Endodermal cell (in vitro differentiated cells): ENCODE measurements at regions not wholly inside any gene's neighbourhood (a gene's known extent, or its start where the extent isn't known, plus 50 kb on each side); places are given as distances from the start of the nearest gene placed in this dataset.
"Not testable (repeated sequence)": the region's sequence is repeated elsewhere in the genome, so short reads cannot be mapped to it uniquely, and the experiment has no call there.

Experiments used
- DNase-seq: peaks from one replicate; pipeline ENCODE4 v3.0.0-alpha.2; 2017
- H3K27ac ChIP-seq: 2 replicates; pipeline ENCODE4 v1.5.1; 2013; ENCODE audit warnings: mild to moderate bottlenecking, low read depth, low read length, moderate library complexity
- H3K27me3 ChIP-seq: 2 replicates; pipeline ENCODE4 v1.6.1; 2013; ENCODE audit warnings: mild to moderate bottlenecking, low read length, moderate library complexity; ENCODE audit not compliant: insufficient read depth, control insufficient read depth, poor library complexity, severe bottlenecking
- H3K36me3 ChIP-seq: 2 replicates; pipeline ENCODE4 v1.7.0; 2013; ENCODE audit warnings: mild to moderate bottlenecking, low read length, moderate library complexity; ENCODE audit not compliant: control insufficient read depth, insufficient read depth
- H3K4me1 ChIP-seq: one replicate; pipeline ENCODE4 v1.7.0; 2013; ENCODE audit warnings: low read length; ENCODE audit not compliant: control insufficient read depth, insufficient read depth
- H3K4me3 ChIP-seq: 2 replicates; pipeline ENCODE4 v1.5.1; 2013; ENCODE audit warnings: mild to moderate bottlenecking, low read length, moderate library complexity
- H3K9ac ChIP-seq: 2 replicates; pipeline ENCODE4 v1.6.1; 2013; ENCODE audit warnings: mild to moderate bottlenecking, low read length, moderate library complexity; ENCODE audit not compliant: poor library complexity, severe bottlenecking; ENCODE audit errors: extremely low read depth
- H3K9me3 ChIP-seq: 2 replicates; pipeline ENCODE4 v1.6.1; 2013; ENCODE audit warnings: mild to moderate bottlenecking, low read length, moderate library complexity; ENCODE audit not compliant: control insufficient read depth
- H3K27ac Mint-ChIP-seq: 2 replicates; pipeline ENCODE4 v1.8.0; 2020; ENCODE audit warnings: mixed read lengths
- H3K27me3 Mint-ChIP-seq: 2 replicates; pipeline ENCODE4 v1.8.0; 2021; ENCODE audit warnings: mild to moderate bottlenecking, mixed read lengths; ENCODE audit not compliant: insufficient read depth
- H3K36me3 Mint-ChIP-seq: 2 replicates; pipeline ENCODE4 v1.8.0; 2020; ENCODE audit warnings: low read depth, mixed read lengths
- H3K4me1 Mint-ChIP-seq: 2 replicates; pipeline ENCODE4 v1.8.0; 2020; ENCODE audit warnings: mixed read lengths
- H3K4me3 Mint-ChIP-seq: 2 replicates; pipeline ENCODE4 v1.8.0; 2020; ENCODE audit warnings: mild to moderate bottlenecking, moderate library complexity, mixed read lengths
- H3K9me3 Mint-ChIP-seq: 2 replicates; pipeline ENCODE4 v1.8.0; 2020; ENCODE audit warnings: mild to moderate bottlenecking, mixed read lengths
- WGBS, 2 experiments: methylation state at CpG; one replicate each; pipeline versions ENCODE4 v1.1.5 to v1.1.7; 2013; ENCODE audit warnings: missing lambda C conversion rate in 2 of 2, mixed read lengths in 1 of 2; ENCODE audit not compliant: insufficient coverage in 1 of 2, insufficient read length in 1 of 2; 5-methylcytosine and 5-hydroxymethylcytosine counted together
- TF ChIP-seq, protein P1 (sequence below): fragments of 200-600 bp; sonication (generic); conservative IDR thresholded peaks from 2 replicates; pipeline ENCODE4 v1.5.0; 2021; ENCODE audit warnings: antibody characterized with exemption, mild to moderate bottlenecking

GRCh38 chr9:42396318-42396717 is 212.9 kb downstream of the SPATA31A6 start:
- no peaks in the 10 kb centered on the region for H3K27me3 Mint-ChIP-seq
- Histone ChIP-seq H3K4me3 (no peak overlapping the region), H3K27me3 (no peaks in the 10 kb centered on the region), H3K9me3 (no peaks in the 10 kb centered on the region), H3K36me3 (no peaks in the 10 kb centered on the region), H3K9ac (no peak overlapping the region), H3K27ac (no peak overlapping the region), H3K4me1 (no peaks in the 10 kb centered on the region)
- TF ChIP-seq, protein P1, sequence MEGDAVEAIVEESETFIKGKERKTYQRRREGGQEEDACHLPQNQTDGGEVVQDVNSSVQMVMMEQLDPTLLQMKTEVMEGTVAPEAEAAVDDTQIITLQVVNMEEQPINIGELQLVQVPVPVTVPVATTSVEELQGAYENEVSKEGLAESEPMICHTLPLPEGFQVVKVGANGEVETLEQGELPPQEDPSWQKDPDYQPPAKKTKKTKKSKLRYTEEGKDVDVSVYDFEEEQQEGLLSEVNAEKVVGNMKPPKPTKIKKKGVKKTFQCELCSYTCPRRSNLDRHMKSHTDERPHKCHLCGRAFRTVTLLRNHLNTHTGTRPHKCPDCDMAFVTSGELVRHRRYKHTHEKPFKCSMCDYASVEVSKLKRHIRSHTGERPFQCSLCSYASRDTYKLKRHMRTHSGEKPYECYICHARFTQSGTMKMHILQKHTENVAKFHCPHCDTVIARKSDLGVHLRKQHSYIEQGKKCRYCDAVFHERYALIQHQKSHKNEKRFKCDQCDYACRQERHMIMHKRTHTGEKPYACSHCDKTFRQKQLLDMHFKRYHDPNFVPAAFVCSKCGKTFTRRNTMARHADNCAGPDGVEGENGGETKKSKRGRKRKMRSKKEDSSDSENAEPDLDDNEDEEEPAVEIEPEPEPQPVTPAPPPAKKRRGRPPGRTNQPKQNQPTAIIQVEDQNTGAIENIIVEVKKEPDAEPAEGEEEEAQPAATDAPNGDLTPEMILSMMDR = no peak
- 88 to 93% methylated on average over 2 of the region's 2 CpGs for WGBS, 2 experiments
- no peak overlapping the region for H3K4me3 Mint-ChIP-seq
- peaks cover 2% of the 10 kb centered on the region for H3K4me1 Mint-ChIP-seq
- H3K36me3 Mint-ChIP-seq = no peaks in the 10 kb centered on the region
- DNase-seq = no peak
- H3K9me3 Mint-ChIP-seq = no peaks in the 10 kb centered on the region
- no peak overlapping the region for H3K27ac Mint-ChIP-seq

DNA sequence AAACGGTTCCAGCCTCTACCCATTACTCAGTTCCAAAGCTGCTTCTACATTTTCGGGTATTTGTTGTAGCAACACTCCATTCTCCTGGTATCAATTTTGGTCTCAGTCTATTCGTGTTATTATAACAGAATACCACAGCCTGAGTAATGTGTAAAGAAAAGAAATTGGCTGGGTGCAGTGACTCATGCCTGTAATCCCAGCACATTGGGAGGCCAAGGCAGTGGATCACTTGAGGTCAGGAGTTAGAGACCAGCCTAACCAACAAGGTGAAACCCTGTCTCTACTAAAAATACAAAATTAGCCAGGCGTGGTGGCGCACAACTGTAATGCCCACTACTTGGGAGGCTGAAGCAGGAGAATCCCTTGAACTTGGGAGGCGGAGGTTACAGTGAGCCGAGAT is 213.9 kb downstream of the SPATA31A6 start:
- WGBS, 2 experiments = 87 to 95% methylated on average over 3 to 6 of the region's 7 CpGs
- not testable (repeated sequence) for DNase-seq, H3K9ac ChIP-seq, H3K36me3 ChIP-seq, H3K27ac Mint-ChIP-seq, H3K4me3 Mint-ChIP-seq, H3K36me3 Mint-ChIP-seq, H3K4me3 ChIP-seq, H3K4me1 ChIP-seq, H3K27me3 Mint-ChIP-seq, H3K9me3 Mint-ChIP-seq, H3K27ac ChIP-seq, H3K4me1 Mint-ChIP-seq, H3K9me3 ChIP-seq, H3K27me3 ChIP-seq

DNA sequence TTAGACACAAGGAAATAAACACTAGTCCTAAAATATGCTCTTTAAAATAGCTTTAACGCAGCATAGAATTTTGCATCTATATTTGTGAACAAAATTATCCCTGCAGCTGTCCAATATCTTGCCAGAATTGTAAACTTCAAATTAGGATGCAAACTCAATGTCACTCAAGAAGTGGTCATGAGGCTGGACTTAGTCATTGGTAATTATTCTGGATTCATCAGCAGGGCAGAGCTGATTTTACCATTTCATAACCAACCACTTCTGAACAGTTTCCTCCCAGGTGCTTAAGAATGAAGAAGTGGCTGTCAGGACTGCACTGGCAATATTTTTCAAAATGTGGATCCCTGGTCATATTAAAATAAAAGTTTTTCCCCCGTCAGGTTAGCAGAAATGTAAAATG is 219.5 kb downstream of the SPATA31A6 start:
- H3K4me1 Mint-ChIP-seq, DNase-seq, H3K9me3 Mint-ChIP-seq, H3K9me3 ChIP-seq, H3K4me3 Mint-ChIP-seq, H3K9ac ChIP-seq, H3K27ac Mint-ChIP-seq, H3K36me3 ChIP-seq, H3K4me1 ChIP-seq, H3K27ac ChIP-seq, H3K27me3 Mint-ChIP-seq, H3K36me3 Mint-ChIP-seq, H3K27me3 ChIP-seq, H3K4me3 ChIP-seq: not testable (repeated sequence)
- WGBS, 2 experiments = 95 to 97% methylated on average over 2 of the region's 2 CpGs

DNA sequence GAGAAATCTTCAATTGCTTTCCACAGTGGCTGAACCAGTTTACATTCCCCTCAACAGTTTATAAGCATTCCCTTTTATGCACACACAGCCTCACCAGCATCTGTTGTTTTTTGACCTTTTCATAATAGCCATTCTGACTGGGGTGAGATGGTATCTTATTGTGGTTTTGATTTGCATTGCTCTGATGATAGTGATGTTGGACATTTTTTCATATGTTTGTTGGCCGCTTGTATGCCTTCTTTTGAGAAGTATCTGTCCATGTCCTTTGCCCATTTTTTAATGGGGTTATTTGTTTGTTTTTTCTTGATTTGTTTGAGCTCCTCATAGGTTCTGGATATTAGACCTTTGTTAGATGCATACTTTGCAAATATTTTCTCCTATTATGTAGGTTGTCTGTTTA is 226.1 kb downstream of the SPATA31A6 start:
- 89% methylated on average over 1 of the region's 1 CpG; no CpG with 5 or more reads in 1 of the 2 experiments for WGBS, 2 experiments
- not testable (repeated sequence) for H3K27ac ChIP-seq, H3K27me3 ChIP-seq, H3K4me1 Mint-ChIP-seq, H3K27me3 Mint-ChIP-seq, H3K9me3 ChIP-seq, H3K9me3 Mint-ChIP-seq, H3K4me3 ChIP-seq, H3K4me3 Mint-ChIP-seq, H3K4me1 ChIP-seq, H3K36me3 Mint-ChIP-seq, H3K9ac ChIP-seq, H3K36me3 ChIP-seq, DNase-seq, H3K27ac Mint-ChIP-seq

DNA sequence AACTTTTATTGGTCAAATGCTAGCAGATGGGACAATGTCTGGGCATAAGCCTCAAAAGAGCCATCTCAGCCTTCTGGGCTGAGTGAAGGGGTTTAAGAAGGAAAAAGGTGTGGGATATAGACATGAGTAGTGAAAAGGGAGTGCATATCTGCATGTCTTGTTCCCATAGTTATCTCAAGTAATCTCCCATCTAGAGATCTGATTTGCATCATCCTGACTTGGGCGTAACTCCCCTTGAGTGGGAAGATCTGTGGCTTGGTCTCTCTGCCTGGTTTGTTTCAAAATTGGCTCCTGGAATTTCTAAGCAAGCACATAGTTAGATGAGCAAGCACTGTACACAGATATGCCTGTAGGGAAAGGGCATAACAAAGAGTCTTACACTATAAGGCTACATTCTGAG is 228.9 kb downstream of the SPATA31A6 start:
- H3K4me3 Mint-ChIP-seq, H3K9me3 Mint-ChIP-seq, DNase-seq, H3K4me1 ChIP-seq, H3K36me3 Mint-ChIP-seq, H3K27ac Mint-ChIP-seq, H3K27ac ChIP-seq, H3K9ac ChIP-seq, H3K4me3 ChIP-seq, H3K27me3 Mint-ChIP-seq, H3K36me3 ChIP-seq, H3K9me3 ChIP-seq, H3K4me1 Mint-ChIP-seq, H3K27me3 ChIP-seq: not testable (repeated sequence)
- 100% methylated on average over 1 of the region's 1 CpG; no CpG with 5 or more reads in 1 of the 2 experiments for WGBS, 2 experiments

DNA sequence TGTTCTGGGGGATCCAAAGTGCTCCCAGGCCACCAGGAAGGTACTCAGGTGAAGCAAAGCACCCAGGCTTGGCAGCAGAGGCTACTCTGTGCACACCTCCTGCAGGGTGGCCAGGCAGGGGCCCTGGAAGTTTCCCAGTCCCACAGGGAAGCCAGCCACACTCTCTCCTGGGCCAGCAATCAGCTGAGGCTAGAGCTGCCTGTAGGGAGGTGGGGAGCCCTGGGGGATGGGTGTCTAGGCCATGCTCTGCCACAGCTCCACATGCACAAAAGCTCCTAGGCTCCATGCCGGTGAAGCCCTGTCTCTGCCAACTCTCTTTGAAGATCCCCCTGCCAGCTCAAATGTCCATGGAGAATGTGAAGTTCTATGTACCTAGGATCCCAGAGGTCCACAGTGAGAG is 231.4 kb downstream of the SPATA31A6 start:
- H3K9me3 Mint-ChIP-seq = not testable (repeated sequence)

More for the DNA sequence above, 231.4 kb downstream of the SPATA31A6 start:
- H3K27me3 Mint-ChIP-seq, H3K4me3 ChIP-seq, H3K27ac Mint-ChIP-seq, H3K36me3 Mint-ChIP-seq, H3K9me3 ChIP-seq, H3K4me1 Mint-ChIP-seq, H3K27me3 ChIP-seq, H3K4me3 Mint-ChIP-seq, H3K36me3 ChIP-seq, H3K27ac ChIP-seq, DNase-seq, H3K9ac ChIP-seq, H3K4me1 ChIP-seq: not testable (repeated sequence)
- no CpG with 5 or more reads among the region's 1 CpG for WGBS, 2 experiments
